HG03469 (cell line): ENCODE measurements at regions not wholly inside any gene's neighbourhood (a gene's known extent, or its start where the extent isn't known, plus 50 kb on each side); places are given as distances from the start of the nearest gene placed in this dataset.
"Not testable (repeated sequence)": the region's sequence is repeated elsewhere in the genome, so short reads cannot be mapped to it uniquely, and the experiment has no call there.

Source experiments
- ATAC-seq: cut with Tn5 transposase; IDR thresholded peaks from one replicate; pipeline ENCODE4 v1.9.1; 2021; ENCODE audit warnings: mild to moderate bottlenecking, moderate library complexity, moderate number of reproducible peaks; ENCODE audit not compliant: unreplicated experiment

DNA sequence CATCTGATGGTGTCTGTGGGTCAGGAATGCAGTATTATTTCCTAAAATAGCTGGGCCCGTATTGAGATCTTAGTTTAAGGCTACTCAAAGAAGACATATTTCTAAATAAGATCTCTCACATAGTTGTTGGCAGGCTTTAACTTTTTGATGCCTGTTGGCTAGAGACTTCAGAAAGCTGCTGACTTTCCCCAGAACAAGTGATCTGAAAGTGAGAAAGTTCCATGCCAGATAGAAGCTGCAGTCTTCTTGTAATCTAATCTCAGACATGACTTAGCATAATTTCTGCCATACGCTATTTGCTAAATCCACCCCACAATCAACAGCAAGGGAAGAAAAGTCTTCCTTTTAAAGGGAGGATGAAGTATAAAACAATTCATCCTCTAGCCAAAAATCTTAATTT is 867.1 kb downstream of the IGSF11 start:
- ATAC-seq, result no peak

DNA sequence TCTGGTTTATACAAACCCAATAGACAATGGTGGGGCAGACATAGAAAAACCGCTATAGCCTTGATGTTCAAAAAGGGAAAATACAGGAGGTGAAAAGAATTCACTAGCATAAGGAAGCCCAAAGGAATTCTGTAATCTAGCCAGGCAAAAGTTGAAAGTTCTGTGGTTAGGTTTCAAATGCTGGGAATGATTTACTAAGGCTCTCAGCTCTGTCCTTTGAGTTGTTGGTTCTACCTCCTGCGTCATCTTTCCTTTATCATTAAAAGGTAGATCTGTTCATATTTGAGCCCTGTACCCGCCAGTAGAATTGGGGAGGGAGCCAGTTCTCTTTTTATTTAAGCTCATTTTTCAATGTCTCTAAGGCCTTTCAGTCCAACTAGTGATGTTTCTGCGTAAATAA is 866.5 kb downstream of the IGSF11 start:
- ATAC-seq, result no peak

DNA sequence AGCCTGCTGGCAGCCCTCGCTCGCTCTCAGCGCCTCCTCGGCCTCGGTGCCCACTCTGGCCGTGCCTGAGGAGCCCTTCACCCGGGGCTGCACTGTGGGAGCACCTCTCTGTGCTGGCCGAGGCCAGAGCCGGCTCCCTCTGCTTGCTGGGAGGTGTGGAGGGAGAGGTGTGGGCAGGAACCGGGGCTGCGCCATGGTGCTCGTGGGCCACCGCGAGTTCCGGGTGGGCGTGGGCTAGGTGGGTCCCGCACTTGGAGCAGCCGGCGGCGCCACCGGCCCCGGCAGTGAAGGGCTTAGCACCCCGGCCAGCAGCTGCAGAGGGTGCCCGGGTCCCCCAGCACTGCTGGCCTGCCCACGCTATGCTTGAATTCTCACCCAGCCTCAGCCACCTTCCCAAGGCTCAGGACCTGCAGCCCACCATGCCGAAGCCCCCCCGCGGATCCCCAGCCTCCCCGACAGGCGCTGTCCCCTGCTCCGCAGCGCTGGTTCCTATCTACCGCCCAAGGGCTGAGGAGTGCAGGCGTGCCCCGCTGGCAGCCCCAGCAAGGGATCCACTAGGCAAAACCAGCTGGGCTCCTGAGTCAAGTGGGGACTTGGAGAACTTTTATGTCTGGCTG is 863.3 kb downstream of the IGSF11 start:
- ATAC-seq, result no peak

DNA sequence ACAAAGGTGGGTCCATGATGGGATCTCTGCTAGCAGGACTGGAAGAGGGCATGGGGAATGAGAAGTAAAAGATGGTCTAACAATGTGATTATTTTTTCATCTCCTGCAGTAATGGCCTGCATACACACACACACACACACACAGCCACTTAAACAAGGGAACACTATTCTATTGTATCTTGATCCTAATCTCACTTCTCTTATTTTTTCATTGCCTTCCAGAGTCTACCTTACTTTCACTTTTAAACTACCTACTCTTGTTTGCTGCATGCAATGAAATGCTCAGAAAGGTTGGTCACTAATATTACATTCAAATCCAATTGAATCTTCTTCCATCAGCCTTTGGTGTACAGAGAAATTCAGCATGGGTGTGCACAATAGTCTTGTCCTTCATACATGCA is 853.8 kb downstream of the IGSF11 start:
- no peak for ATAC-seq

DNA sequence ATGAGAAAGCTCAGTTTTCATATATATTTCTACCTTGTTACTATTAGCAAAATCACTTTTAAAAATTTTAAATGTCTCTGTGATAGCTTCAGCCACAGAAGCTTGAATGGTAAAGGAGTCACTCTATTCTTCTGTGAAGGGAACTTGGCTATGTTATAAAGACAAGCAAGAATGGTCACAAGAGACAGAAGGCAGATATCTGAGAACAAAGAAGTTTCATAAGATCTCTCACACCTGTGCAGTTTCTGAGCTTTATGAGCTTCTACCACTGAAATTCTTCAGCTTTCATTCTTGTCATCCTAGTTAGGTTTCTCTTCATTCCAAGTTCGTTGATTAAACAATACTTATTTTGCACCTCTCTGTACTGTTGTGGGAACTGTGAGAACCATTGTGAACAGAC is 853.4 kb downstream of the IGSF11 start:
- ATAC-seq, result no peak

DNA sequence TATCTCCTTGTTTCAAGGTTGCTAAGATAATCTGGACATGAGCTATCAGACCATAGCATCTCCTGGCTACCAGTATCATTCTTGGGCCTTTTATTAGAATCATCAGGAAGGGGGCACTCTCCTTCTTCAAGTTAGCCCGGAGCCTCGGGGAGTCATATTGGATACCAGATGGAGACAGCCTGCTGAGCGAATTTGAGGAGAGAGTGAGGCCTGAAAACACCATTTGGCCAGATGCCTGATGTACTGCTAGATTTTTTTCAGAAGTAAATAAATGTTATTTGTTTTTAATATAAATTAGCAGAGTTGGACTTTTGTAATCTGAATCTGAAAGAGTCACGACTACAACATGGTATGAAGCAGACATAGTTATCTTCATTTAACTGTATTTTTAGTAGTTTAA is 848.6 kb downstream of the IGSF11 start:
- no peak for ATAC-seq

DNA sequence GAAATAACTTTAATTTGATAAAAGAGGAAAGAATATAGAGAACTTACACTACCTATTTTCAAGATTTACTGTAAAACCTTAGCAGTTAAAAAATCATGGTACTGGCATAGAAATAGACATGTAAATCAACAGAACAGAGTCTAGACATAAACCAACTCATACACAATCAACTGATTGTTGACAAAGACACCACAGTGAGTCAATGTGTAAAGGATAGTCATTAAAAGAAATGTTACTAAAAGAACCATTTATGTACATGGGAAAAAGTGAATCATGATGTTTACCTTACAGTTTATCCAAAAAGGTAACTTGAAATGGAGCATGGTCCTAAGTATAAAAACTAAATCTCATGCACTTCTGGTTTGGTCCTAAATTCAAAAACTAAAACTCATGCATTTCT is 847.4 kb downstream of the IGSF11 start:
- ATAC-seq, result no peak

DNA sequence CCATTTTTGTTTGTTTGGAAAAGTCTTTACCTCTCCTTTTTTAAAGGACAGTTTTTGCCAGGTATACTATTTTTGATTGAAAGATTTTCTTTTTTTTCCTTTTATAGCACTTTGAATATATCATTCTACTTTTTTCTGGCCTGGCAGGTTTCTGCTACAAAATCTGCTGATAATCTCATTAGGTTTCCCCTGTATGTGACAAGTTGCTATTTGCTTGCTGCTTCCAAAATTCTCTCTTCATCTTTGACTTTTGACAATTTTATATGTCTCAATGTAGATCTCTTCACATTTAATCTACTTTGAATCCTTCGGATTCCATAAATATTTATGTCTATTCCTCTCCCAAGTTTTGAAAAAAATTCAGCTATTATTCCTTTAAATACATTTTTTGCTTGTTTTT is 838.5 kb downstream of the IGSF11 start:
- ATAC-seq, result no peak

DNA sequence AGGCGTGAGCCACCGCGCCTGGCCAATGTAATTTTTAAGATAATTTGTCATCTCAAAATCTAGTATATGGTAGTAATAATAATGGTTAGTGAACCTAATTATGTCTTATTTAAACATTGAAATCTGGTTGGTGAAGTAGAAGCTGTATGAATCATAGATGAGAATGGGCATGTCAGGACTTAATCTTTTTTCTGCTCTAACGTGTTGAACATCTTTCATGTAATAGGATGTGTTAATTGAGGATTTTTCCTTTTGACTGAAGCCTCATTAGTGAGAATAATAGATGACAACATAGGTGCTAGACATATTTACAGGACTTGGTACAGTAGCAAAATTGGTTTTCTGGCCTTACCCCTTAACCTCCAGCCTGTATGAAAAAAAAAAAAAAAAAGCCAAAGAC is 835.6 kb downstream of the IGSF11 start:
- no peak for ATAC-seq

DNA sequence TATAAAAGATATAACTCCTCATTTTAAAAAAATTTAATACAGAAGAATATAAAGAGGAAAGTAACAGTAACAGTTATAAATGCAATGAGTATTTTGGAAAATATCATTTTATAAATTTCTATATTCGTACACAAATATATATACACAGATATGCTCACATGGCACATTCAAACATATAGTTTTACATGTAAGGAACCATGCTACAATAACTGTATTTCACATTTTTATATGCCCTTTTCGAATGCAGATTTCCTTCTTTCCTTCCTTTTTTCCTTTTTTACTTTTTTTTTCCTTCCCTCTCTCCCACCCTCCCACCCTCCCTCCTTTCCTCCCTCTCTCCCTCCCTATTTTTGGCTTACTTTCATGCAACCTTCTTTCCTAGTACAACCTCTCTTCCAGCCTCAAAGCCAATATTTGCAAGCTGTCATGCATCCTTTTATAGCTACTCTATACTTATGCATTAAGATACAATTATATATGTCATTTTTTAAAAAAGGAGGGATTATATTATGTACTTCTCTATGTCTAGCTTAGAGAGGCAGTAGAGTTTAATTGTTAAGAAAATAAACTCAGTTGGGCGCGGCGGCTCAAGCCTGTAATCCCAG is 830.5 kb downstream of the IGSF11 start:
- no peak for ATAC-seq

DNA sequence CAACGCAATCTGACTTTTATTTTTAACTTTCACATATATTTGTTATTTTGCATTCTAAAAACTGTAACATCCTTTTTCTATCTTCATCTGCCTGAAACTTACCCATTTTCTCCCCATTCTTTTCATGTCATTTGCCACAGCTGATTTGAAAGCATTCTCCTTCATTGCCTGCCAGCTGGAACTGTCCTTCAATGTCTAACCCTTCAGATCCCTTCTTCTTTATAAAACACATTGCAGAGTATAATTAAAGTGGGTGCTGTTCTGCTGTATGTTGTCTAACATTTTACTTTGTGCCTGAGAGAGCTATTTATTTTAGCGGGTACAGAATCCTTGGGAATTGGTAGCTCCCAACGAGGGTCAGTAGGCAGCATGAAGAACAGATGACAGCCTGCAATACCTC is 827.4 kb downstream of the IGSF11 start:
- ATAC-seq, result no peak

DNA sequence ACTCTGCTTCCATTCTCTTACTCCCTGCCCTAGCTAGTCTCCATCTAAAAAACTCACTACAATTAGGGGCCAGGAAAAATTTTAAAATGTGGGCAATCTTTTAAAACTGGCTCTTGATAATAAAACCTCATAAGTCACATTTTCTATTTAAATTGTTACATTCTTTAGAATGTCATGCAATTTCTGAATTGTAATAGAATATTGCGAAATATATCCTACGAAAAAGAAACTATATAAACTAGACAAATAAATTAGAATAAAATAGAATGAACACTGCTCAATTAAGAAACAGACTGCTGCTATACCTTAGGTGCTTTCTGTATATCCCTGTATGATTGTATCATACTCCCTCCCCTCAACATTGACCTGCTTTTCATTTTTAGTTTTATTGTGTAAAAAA is 826.0 kb downstream of the IGSF11 start:
- ATAC-seq, result no peak

DNA sequence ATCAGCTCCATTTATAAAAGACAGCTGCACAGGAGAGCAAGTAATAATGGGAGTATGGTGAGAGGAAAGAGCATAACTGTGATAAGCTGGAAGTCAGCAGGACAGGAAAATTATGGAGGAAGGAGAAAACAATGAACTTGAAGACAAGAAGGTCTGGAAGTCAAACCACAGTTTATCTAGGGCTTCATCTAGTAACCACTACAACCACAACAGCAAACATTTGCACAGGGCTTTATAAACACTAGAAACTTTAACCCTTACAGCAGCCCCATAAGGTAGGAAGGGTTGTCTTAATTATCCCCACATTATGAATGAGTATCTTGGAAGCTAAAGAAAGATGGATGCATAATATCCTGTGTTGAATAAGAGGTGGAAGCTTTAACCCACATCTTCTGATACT is 820.8 kb downstream of the IGSF11 start:
- no peak for ATAC-seq

DNA sequence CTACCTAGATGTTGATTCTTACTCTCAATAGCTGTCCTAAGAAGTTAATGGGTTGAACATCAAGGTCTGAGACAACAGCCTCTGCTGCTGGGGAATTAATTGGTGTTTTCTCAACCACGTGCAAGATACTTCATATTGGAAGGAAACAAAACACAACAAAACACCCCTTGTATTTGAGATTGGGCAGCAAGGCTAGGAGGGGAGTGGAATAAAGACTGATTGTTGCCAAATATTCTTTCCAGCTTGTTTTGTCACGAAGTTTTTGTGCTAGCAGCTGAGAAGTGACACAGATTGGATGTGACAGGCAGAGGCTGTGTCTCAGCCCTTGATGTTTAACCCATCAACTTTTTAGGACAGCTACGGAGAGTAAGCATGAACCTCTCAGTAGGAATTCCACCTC is 808.4 kb downstream of the IGSF11 start:
- ATAC-seq, result no peak

DNA sequence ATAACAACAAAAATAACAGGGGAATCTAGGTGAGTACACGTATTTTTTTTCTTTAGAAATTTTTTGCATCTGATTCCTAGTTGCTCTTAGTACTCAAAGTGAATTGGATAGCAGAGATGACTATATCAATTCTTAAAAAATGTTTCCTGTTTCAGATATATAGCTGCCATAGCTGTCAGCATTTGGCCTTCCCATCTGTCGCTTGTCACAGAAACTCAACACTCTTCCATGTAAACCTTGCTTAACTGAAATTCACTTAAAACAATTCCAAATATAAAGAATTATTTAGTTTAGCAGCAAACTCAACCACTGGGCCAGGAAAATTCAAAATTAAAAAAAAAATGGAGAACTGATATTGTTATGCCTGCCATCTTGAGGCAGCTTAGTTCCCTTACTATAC is 807.5 kb downstream of the IGSF11 start:
- ATAC-seq, result no peak

DNA sequence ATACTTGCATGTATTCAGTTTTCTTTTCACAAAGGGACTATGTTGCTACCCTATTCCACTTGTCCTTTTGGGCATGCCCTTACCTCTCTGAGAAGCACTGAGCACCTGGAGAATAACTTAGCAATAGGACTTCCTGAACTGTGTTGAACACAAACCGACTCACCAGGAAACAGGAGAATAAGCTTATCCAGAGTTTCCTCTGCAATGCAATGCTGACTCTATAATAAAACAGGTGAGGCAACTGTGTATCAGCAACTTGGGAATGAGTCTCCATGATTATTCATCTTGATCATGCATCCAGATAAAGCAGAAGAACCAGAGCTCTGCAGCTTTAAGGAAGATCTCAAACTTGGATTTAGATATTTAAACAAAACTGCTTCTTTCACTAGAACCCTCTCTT is 806.5 kb downstream of the IGSF11 start:
- no peak for ATAC-seq

DNA sequence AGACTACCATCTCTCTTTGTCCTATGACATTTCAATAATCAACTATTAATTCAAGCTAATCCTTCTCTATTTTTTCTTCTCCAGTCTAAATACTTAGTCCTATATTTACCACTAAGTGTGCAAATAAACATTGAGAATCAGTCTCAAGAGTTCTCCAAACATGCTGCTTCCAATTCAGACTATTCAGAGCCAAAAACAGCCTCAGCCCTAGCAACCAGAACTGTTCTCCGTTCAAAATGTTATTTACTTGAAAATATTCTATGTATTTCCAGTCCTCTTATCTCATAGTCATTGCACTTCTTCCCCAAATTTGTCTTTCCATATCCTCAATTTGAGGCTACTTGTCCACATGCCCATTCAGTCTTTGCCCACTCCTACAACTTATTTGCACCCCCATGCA is 805.5 kb downstream of the IGSF11 start:
- no peak for ATAC-seq

DNA sequence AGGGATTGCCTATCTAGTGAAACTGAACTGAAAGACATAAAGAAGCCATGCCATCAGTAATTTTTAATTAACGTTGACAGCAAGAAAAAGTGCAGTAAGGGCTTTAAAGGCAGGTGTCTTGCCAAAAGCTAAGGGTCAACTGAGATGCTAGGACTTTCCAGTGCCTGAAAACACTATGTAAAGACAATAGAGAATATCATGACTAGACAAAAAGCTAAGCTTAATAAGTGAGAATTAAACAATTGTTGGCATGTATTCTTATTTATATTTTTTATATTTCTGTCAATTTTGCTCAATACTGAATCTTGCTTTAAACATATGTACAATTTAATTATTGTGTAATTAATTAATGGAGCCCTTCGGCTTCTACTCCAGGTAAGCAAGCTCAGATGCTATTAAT is 803.1 kb downstream of the IGSF11 start:
- ATAC-seq, result no peak

DNA sequence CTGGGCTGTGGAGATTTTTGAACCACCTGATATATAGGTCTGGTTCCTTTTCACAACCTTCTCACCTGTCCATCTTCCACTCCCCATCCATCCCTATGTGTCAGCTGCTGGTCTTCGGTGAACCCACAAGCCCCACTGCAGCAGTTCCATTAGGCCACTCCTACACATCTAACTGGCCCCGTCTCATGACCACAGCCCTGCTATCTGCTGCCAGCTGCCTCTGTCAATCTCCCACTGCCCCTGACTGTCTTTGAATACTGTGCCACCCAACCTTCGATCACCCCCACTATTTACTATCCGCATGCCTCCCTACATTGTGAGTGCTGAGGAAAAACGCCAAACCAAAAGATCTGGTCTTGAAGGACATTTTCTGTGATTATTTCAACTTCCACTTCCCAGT is 795.4 kb downstream of the IGSF11 start:
- no peak for ATAC-seq

DNA sequence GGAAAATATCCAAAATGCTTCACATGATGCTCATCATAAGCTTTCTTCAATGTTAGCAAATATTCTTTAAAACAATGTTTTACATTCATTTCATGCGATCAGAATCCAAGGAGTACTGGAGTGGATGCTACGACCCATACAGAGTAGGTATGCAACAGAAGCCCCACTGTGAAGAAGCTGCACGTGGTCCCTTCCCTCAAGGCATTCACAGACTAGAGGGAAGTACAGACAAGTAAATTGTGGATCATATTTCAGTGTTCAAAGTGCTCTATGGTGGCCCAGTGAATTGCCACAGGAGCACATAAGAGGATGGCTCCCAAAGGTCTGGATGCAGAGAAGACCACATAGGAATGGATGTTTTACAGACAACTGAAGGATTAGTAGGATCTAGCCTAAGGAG is 789.9 kb downstream of the IGSF11 start:
- ATAC-seq, result no peak

DNA sequence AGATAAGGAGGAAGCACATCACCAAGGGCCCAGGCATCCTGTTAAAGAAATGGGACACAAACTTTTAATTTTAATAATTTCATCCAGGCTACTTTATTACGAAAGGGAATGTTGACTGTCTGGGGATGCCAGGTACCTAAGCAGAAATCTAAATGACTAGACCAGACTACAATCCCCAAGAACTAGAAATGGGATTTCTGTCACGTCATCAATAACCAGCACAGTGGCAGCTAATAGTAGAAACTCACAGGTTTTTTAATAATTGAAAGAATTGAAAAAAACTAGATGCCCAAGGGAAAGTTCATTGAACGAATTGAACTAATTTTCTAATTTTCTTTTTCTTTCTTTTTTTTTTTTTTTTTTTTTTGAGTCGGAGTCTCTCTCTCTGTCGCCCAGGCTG is 789.3 kb downstream of the IGSF11 start:
- ATAC-seq, result no peak

DNA sequence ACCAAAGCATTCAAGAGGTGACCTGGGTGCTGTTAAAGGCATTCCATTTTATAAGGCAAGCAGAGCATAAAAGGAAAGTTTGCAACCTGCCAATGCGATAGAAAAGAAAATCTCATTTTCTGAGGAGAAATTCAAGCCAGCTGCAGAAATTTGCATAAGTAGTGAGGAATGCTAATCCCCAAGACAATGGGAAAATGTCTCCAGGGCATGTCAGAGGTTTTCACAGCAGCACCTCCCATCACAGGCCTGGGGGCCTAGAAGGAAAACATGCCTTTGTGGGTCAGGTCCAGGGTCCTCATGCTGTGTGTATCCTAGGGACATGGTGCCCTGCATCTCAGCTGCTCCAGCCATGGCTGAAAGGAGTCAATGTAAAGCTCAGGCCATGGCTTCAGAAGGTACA is 775.8 kb downstream of the IGSF11 start:
- ATAC-seq, result not testable (repeated sequence)

DNA sequence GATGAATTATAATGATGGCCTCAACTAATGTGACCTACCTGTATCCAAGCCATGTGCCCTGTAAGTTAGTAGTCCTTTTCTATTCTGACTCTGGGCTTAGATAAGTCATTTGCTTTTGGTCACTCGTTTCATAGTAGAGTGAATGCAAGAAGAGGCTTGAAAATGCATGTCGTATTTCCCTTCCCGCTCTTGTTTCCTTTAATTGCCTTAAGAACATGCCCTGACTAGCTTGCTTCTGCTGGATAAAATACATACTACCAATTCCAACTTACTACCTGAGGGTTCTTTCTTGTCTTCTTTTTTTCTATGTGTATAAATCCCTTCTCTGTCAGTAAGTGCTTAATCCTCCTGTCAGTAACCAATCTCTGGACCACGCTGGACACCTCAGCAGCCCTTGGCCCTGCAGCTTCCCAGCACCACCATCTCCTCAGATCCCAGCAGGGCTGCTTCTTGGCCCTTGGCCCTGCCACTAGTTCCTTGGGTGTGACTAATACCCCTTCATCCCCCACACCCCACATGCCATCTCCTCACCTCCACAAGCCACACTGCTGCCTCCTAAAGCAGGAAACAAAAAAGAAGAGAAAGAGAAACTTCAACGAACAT is 771.7 kb downstream of the IGSF11 start:
- no peak for ATAC-seq
